GM23248 (cell line): ENCODE measurements at regions not wholly inside any gene's neighbourhood (a gene's known extent, or its start where the extent isn't known, plus 50 kb on each side); places are given as distances from the start of the nearest gene placed in this dataset.
"Not testable (repeated sequence)": the region's sequence is repeated elsewhere in the genome, so short reads cannot be mapped to it uniquely, and the experiment has no call there.

ENCODE experiments used
- DNase-seq: peaks from one replicate; pipeline ENCODE4 v3.0.0-alpha.2; 2015
- H2AFZ ChIP-seq: fragments of 200-600 bp; sonication (generic); 2 replicates; pipeline ENCODE4 v1.6.1; 2016; ENCODE audit warnings: antibody characterized with exemption
- H3F3A ChIP-seq: fragments of 200-600 bp; sonication (generic); 2 replicates; pipeline ENCODE4 v1.6.1; 2016; ENCODE audit warnings: mild to moderate bottlenecking, antibody characterized with exemption, mixed run types; ENCODE audit not compliant: insufficient read depth
- H3K27ac ChIP-seq: fragments of 200-600 bp; sonication (generic); 2 replicates; pipeline ENCODE4 v1.5.1; 2016; ENCODE audit warnings: mild to moderate bottlenecking
- H3K27me3 ChIP-seq: fragments of 200-600 bp; sonication (generic); replicated peaks from 2 replicates; pipeline ENCODE4 v1.6.1; 2016; ENCODE audit warnings: mild to moderate bottlenecking; ENCODE audit not compliant: insufficient read depth
- H3K36me3 ChIP-seq: fragments of 200-600 bp; sonication (generic); 2 replicates; pipeline ENCODE4 v1.6.1; 2016; ENCODE audit warnings: low read depth, mild to moderate bottlenecking
- H3K4me1 ChIP-seq: fragments of 200-600 bp; sonication (generic); 2 replicates; pipeline ENCODE4 v1.6.1; 2016; ENCODE audit warnings: mild to moderate bottlenecking; ENCODE audit not compliant: insufficient read depth
- H3K4me2 ChIP-seq: fragments of 200-600 bp; sonication (generic); one replicate; pipeline ENCODE4 v1.6.1; 2016; ENCODE audit warnings: mild to moderate bottlenecking; ENCODE audit not compliant: unreplicated experiment
- H3K4me3 ChIP-seq: fragments of 200-600 bp; sonication (generic); 2 replicates; pipeline ENCODE4 v1.5.1; 2016; ENCODE audit warnings: mild to moderate bottlenecking
- H3K79me2 ChIP-seq: fragments of 200-600 bp; sonication (generic); 2 replicates; pipeline ENCODE4 v1.6.1; 2016; ENCODE audit warnings: mild to moderate bottlenecking; ENCODE audit not compliant: insufficient read depth
- H3K9ac ChIP-seq: fragments of 200-600 bp; sonication (generic); 2 replicates; pipeline ENCODE4 v1.6.1; 2016; ENCODE audit warnings: mild to moderate bottlenecking
- H3K9me2 ChIP-seq: fragments of 200-600 bp; sonication (generic); 2 replicates; pipeline ENCODE4 v1.6.1; 2016; ENCODE audit warnings: mixed run types, mild to moderate bottlenecking, moderate library complexity; ENCODE audit not compliant: insufficient read depth
- H3K9me3 ChIP-seq: fragments of 200-600 bp; sonication (generic); one replicate; pipeline ENCODE4 v1.6.1; 2017; ENCODE audit warnings: low read depth
- H4K20me1 ChIP-seq: fragments of 200-600 bp; sonication (generic); 2 replicates; pipeline ENCODE4 v1.6.0; 2016; ENCODE audit not compliant: insufficient read depth
- EZH2 ChIP-seq: fragments of 200-600 bp; sonication (generic); IDR thresholded peaks from 2 replicates; pipeline ENCODE4 v1.6.1; 2018; ENCODE audit warnings: antibody characterized with exemption, mild to moderate bottlenecking; ENCODE audit not compliant: insufficient read depth, poor library complexity, severe bottlenecking
- EZH2phosphoT487 ChIP-seq: fragments of 200-600 bp; sonication (generic); IDR thresholded peaks from 2 replicates; pipeline ENCODE4 v1.6.1; 2018; ENCODE audit warnings: antibody characterized with exemption, moderate library complexity, mild to moderate bottlenecking, low read depth; ENCODE audit not compliant: insufficient read depth
- WGBS, 2 experiments: methylation state at CpG; one replicate each; pipeline ENCODE4 v1.1.6; 2015 to 2017; ENCODE audit warnings: low lambda C conversion rate in 2 of 2, low coverage in 1 of 2; ENCODE audit errors: missing lambda C conversion rate in 2 of 2; 5-methylcytosine and 5-hydroxymethylcytosine counted together
- in situ Hi-C: fragments of 300-500 bp; cut with MboI; formaldehyde crosslinking; loops from 2 replicates; pipeline ENCODE4 v1.15.0; 2020

- H3K79me2 ChIP-seq, result no peaks in the 10 kb centered on the region
- H3K36me3 ChIP-seq, result no peaks in the 10 kb centered on the region
- no peak for TF ChIP-seq EZH2phosphoT487
- no peak for TF ChIP-seq EZH2
- H3K27ac ChIP-seq, result no peak overlapping the region
- H3K4me3 ChIP-seq, result no peak overlapping the region
- peaks cover 13% of the 10 kb centered on the region for H3K4me1 ChIP-seq
- in situ Hi-C loops, result no loop called here
- no peak overlapping the region for H2AFZ ChIP-seq
- H3F3A ChIP-seq, result peaks cover 13% of the 10 kb centered on the region
- no peaks in the 10 kb centered on the region for H3K9me3 ChIP-seq
- H3K4me2 ChIP-seq, result no peak overlapping the region
- no peaks in the 10 kb centered on the region for H4K20me1 ChIP-seq
- no peaks in the 10 kb centered on the region for H3K9me2 ChIP-seq
- no peak overlapping the region for H3K9ac ChIP-seq
- DNase-seq, result no peak
- H3K27me3 ChIP-seq, result no peaks in the 10 kb centered on the region
- 96 to 97% methylated on average over 1 of the region's 1 CpG for WGBS, 2 experiments
Measured at GRCh38 chr6:112939563-112939962, 592.4 kb downstream of the RFPL4B start.

GRCh38 chr6:112941613-112942012 lies 594.5 kb downstream of the RFPL4B start:
- no peak overlapping the region for H3K4me3 ChIP-seq
- no peaks in the 10 kb centered on the region for H3K9me2 ChIP-seq
- H3F3A ChIP-seq, result peaks cover 5% of the 10 kb centered on the region
- no peaks in the 10 kb centered on the region for H3K36me3 ChIP-seq
- in situ Hi-C loops, result no loop called here
- H3K27me3 ChIP-seq, result no peaks in the 10 kb centered on the region
- no peaks in the 10 kb centered on the region for H3K9me3 ChIP-seq
- no peak overlapping the region for H2AFZ ChIP-seq
- no peak for DNase-seq
- H3K79me2 ChIP-seq, result no peaks in the 10 kb centered on the region
- H3K9ac ChIP-seq, result no peak overlapping the region
- no peak overlapping the region for H3K27ac ChIP-seq
- TF ChIP-seq EZH2, result no peak
- TF ChIP-seq EZH2phosphoT487, result no peak
- peaks cover 4% of the 10 kb centered on the region for H3K4me1 ChIP-seq
- no peak overlapping the region for H3K4me2 ChIP-seq
- no peaks in the 10 kb centered on the region for H4K20me1 ChIP-seq

GRCh38 chr6:112946051-112946450 lies 598.9 kb downstream of the RFPL4B start:
- 89 to 96% methylated on average over 3 of the region's 3 CpGs for WGBS, 2 experiments
- no peaks in the 10 kb centered on the region for H3K36me3 ChIP-seq
- H3F3A ChIP-seq, result no peaks in the 10 kb centered on the region
- H3K9ac ChIP-seq, result no peak overlapping the region
- H4K20me1 ChIP-seq, result no peaks in the 10 kb centered on the region
- TF ChIP-seq EZH2 (no peak), EZH2phosphoT487 (no peak)
- no peak for DNase-seq
- H3K79me2 ChIP-seq, result no peaks in the 10 kb centered on the region
- H3K9me2 ChIP-seq, result no peaks in the 10 kb centered on the region
- H3K4me2 ChIP-seq, result no peak overlapping the region
- in situ Hi-C loops, result no loop called here
- no peaks in the 10 kb centered on the region for H3K4me1 ChIP-seq
- H3K27me3 ChIP-seq, result no peaks in the 10 kb centered on the region
- H3K27ac ChIP-seq, result no peak overlapping the region
- H2AFZ ChIP-seq, result no peak overlapping the region
- no peak overlapping the region for H3K4me3 ChIP-seq
- H3K9me3 ChIP-seq, result no peaks in the 10 kb centered on the region

- H3K4me1 ChIP-seq, result no peaks in the 10 kb centered on the region
- 64 to 69% methylated on average over 2 of the region's 2 CpGs for WGBS, 2 experiments
Measured at GRCh38 chr6:112947507-112947906, 600.4 kb downstream of the RFPL4B start.

GRCh38 chr6:112951829-112952228 lies 604.7 kb downstream of the RFPL4B start:
- peaks cover 8% of the 10 kb centered on the region; the same call in 1 of the 2 replicates for H3F3A ChIP-seq
- no peaks in the 10 kb centered on the region for H3K79me2 ChIP-seq
- TF ChIP-seq EZH2 (no peak), EZH2phosphoT487 (no peak)
- H2AFZ ChIP-seq, result no peak overlapping the region
- no peaks in the 10 kb centered on the region for H3K36me3 ChIP-seq
- in situ Hi-C loops, result no loop called here
- no peak for DNase-seq
- no peaks in the 10 kb centered on the region for H3K9me3 ChIP-seq
- H3K9me2 ChIP-seq, result no peaks in the 10 kb centered on the region
- peaks cover 7% of the 10 kb centered on the region for H3K4me1 ChIP-seq
- WGBS, 2 experiments, result 78 to 81% methylated on average over 1 of the region's 1 CpG
- H4K20me1 ChIP-seq, result no peaks in the 10 kb centered on the region
- H3K9ac ChIP-seq, result no peak overlapping the region
- H3K27ac ChIP-seq, result no peak overlapping the region
- H3K27me3 ChIP-seq, result no peaks in the 10 kb centered on the region
- no peak overlapping the region for H3K4me2 ChIP-seq
- H3K4me3 ChIP-seq, result no peak overlapping the region

More at GRCh38 chr6:112947507-112947906, 600.4 kb downstream of the RFPL4B start:
- TF ChIP-seq EZH2phosphoT487 (no peak), EZH2 (no peak)
- no peak overlapping the region for H3K9ac ChIP-seq
- H3K9me2 ChIP-seq, result no peaks in the 10 kb centered on the region
- H3K9me3 ChIP-seq, result no peaks in the 10 kb centered on the region
- in situ Hi-C loops, result no loop called here
- H3K79me2 ChIP-seq, result no peaks in the 10 kb centered on the region
- H3K4me3 ChIP-seq, result no peak overlapping the region
- H3K27ac ChIP-seq, result no peak overlapping the region
- H4K20me1 ChIP-seq, result no peaks in the 10 kb centered on the region
- H2AFZ ChIP-seq, result no peak overlapping the region
- H3K36me3 ChIP-seq, result no peaks in the 10 kb centered on the region
- no peak for DNase-seq
- no peaks in the 10 kb centered on the region for H3K27me3 ChIP-seq
- no peaks in the 10 kb centered on the region for H3F3A ChIP-seq
- no peak overlapping the region for H3K4me2 ChIP-seq

GRCh38 chr6:112955743-112956142 lies 608.6 kb downstream of the RFPL4B start:
- in situ Hi-C loops, H4K20me1 ChIP-seq, H3K9me3 ChIP-seq, H3K27ac ChIP-seq, H3K79me2 ChIP-seq, H2AFZ ChIP-seq, H3K9me2 ChIP-seq, H3K27me3 ChIP-seq, H3K36me3 ChIP-seq, H3K9ac ChIP-seq, H3K4me2 ChIP-seq, H3K4me3 ChIP-seq, DNase-seq: not testable (repeated sequence)
- peaks cover 16% of the 10 kb centered on the region; the same call in 1 of the 2 replicates for H3F3A ChIP-seq
- WGBS, 2 experiments, result 90 to 98% methylated on average over 4 of the region's 4 CpGs
- H3K4me1 ChIP-seq, result peaks cover 19% of the 10 kb centered on the region
